ENCODE measurements at regions not wholly inside any gene's neighbourhood (a gene's known extent, or its start where the extent isn't known, plus 50 kb on each side); places are given as distances from the start of the nearest gene placed in this dataset.

DNA sequence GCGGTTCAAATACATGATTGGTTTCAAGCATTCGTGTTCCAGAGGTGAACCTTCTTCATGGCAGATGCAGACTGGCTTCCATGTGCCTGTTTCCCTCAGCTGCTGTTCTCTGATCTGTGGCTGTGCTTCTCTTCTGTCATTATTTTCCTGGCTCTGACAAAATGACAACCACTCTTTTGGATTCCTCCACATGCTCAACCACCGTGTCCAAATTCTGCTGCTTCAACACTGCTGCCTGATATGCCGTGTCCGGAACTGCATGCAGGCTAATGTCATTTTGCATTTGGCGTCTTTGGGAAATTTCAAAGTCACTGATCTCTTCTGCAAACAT is 368.7 kb upstream of the ZNF608 start:
- Mint-ChIP-seq H3K27ac (no peak overlapping the region), H3K4me1 (ENCODE audit: low read depth) (no peaks in the 10 kb centered on the region), H3K36me3 (ENCODE audit: low read depth) (no peaks in the 10 kb centered on the region), H3K9me3 (peaks cover 3% of the 10 kb centered on the region), H3K4me3 (no peak overlapping the region), H3K27me3 (no peaks in the 10 kb centered on the region)
- DNase-seq (no peak), ATAC-seq (ENCODE audit: poor library complexity) (no peak)
- intact Hi-C loops (cut with DNase I, micrococcal nuclease) = no loop called here
- POLR2A ChIA-PET = no interaction called here
- H3K9me3 ChIP-seq (ENCODE audit: control insufficient read depth in 1 of 2, insufficient read depth in 1 of 2, low read length in 2 of 2) = no peaks in the 10 kb centered on the region
- H3K4me3 ChIP-seq (ENCODE audit: low read length) = no peak overlapping the region
- CTCF ChIA-PET = no interaction called here
- TF ChIP-seq, protein P1, sequence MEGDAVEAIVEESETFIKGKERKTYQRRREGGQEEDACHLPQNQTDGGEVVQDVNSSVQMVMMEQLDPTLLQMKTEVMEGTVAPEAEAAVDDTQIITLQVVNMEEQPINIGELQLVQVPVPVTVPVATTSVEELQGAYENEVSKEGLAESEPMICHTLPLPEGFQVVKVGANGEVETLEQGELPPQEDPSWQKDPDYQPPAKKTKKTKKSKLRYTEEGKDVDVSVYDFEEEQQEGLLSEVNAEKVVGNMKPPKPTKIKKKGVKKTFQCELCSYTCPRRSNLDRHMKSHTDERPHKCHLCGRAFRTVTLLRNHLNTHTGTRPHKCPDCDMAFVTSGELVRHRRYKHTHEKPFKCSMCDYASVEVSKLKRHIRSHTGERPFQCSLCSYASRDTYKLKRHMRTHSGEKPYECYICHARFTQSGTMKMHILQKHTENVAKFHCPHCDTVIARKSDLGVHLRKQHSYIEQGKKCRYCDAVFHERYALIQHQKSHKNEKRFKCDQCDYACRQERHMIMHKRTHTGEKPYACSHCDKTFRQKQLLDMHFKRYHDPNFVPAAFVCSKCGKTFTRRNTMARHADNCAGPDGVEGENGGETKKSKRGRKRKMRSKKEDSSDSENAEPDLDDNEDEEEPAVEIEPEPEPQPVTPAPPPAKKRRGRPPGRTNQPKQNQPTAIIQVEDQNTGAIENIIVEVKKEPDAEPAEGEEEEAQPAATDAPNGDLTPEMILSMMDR (IDR thresholded peaks at IDR 0.05) = no peak
- no peaks in the 10 kb centered on the region for H3K4me1 ChIP-seq (ENCODE audit: insufficient read depth, low read length)
- no peaks in the 10 kb centered on the region for H3K36me3 ChIP-seq (ENCODE audit: insufficient read depth, low read length)
- no peak overlapping the region for H3K27ac ChIP-seq (ENCODE audit: low read depth in 1 of 2, low read length in 2 of 2)
- no peaks in the 10 kb centered on the region for H3K27me3 ChIP-seq (ENCODE audit: control insufficient read depth in 1 of 2, insufficient read depth in 2 of 2, low read length in 2 of 2)

DNA sequence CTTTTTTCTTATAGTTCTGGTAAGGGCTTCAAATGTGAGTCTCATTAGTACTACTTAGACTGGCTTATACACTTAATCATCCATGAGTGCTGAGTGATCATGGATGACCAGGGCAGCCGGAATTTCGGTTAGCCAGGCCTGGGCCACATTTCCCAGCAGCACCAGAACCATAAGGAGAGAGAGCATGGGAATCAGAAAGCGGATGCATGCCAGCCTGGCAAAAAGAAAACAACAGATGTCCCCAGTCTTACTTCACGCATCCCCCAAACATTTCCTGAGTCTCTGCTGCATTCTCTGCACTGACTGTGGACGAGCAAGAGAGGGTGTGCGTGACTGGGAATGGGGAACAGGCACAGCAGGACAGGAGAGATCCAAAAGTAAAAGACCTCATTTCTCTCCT is 371.1 kb upstream of the ZNF608 start:
- TF ChIP-seq, protein P1 (IDR thresholded peaks at IDR 0.05) = no peak
- ChIA-PET POLR2A (no interaction called here), CTCF (no interaction called here)
- Histone ChIP-seq H3K27ac (ENCODE audit: low read depth in 1 of 2, low read length in 2 of 2) (no peak overlapping the region), H3K9me3 (ENCODE audit: control insufficient read depth in 1 of 2, insufficient read depth in 1 of 2, low read length in 2 of 2) (no peaks in the 10 kb centered on the region), H3K4me1 (ENCODE audit: insufficient read depth, low read length) (no peaks in the 10 kb centered on the region), H3K36me3 (ENCODE audit: insufficient read depth, low read length) (no peaks in the 10 kb centered on the region), H3K4me3 (ENCODE audit: low read length) (no peak overlapping the region), H3K27me3 (ENCODE audit: control insufficient read depth in 1 of 2, insufficient read depth in 2 of 2, low read length in 2 of 2) (no peaks in the 10 kb centered on the region)
- Mint-ChIP-seq H3K36me3 (ENCODE audit: low read depth) (no peaks in the 10 kb centered on the region), H3K27ac (no peak overlapping the region), H3K4me3 (no peak overlapping the region), H3K27me3 (no peaks in the 10 kb centered on the region), H3K4me1 (ENCODE audit: low read depth) (no peaks in the 10 kb centered on the region), H3K9me3 (no peaks in the 10 kb centered on the region)
- DNase-seq (no peak), ATAC-seq (ENCODE audit: poor library complexity) (no peak)
- intact Hi-C loops (cut with DNase I, micrococcal nuclease) = no loop called here

DNA sequence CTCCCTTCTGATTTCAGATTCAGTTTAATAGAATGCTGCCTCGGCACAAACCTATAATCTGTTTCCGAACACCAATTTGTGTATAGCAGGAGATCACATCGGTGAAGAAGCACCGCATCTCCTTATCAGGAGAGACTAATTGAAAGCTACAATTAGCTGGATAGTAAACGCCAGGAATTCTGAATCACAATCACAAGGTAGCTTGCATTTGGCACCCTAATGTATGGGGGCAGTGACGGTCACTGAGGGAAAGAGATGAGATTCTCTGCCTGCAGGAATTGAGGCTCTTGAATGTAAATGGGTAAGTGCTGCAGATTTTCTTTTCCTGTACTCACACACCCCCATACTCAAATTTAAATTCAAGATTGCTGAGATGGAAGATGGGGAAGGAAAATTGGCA is 373.6 kb upstream of the ZNF608 start:
- Mint-ChIP-seq H3K4me3 (no peak overlapping the region), H3K27me3 (no peaks in the 10 kb centered on the region), H3K9me3 (no peaks in the 10 kb centered on the region), H3K4me1 (ENCODE audit: low read depth) (no peaks in the 10 kb centered on the region), H3K36me3 (ENCODE audit: low read depth) (no peaks in the 10 kb centered on the region), H3K27ac (no peak overlapping the region)
- TF ChIP-seq, protein P1 (IDR thresholded peaks at IDR 0.05) = no peak
- Histone ChIP-seq H3K9me3 (ENCODE audit: control insufficient read depth in 1 of 2, insufficient read depth in 1 of 2, low read length in 2 of 2) (no peaks in the 10 kb centered on the region), H3K36me3 (ENCODE audit: insufficient read depth, low read length) (no peaks in the 10 kb centered on the region), H3K27ac (ENCODE audit: low read depth in 1 of 2, low read length in 2 of 2) (no peak overlapping the region), H3K4me1 (ENCODE audit: insufficient read depth, low read length) (no peaks in the 10 kb centered on the region), H3K27me3 (ENCODE audit: control insufficient read depth in 1 of 2, insufficient read depth in 2 of 2, low read length in 2 of 2) (no peaks in the 10 kb centered on the region), H3K4me3 (ENCODE audit: low read length) (no peak overlapping the region)
- DNase-seq (no peak), ATAC-seq (ENCODE audit: poor library complexity) (no peak)
- POLR2A ChIA-PET = no interaction called here
- CTCF ChIA-PET = no interaction called here
- intact Hi-C loops (cut with DNase I, micrococcal nuclease) = no loop called here

All from CD4-positive, alpha-beta T cell (primary cell).